RWPE2 (cell line): ENCODE measurements at regions not wholly inside any gene's neighbourhood (a gene's known extent, or its start where the extent isn't known, plus 50 kb on each side); places are given as distances from the start of the nearest gene placed in this dataset.

Experiments used
- ATAC-seq: fragments of 200-7000 bp; cut with Tn5 transposase; 3 replicates; pipeline ENCODE4 v1.9.1; 2021; ENCODE audit warnings: low read depth
- DNase-seq: peaks from one replicate; pipeline ENCODE4 v3.0.0-alpha.2; 2020; ENCODE audit warnings: low spot score
- H3K27ac ChIP-seq: fragments of 450-650 bp; 2 replicates; pipeline ENCODE4 v1.5.1; 2017; ENCODE audit warnings: mild to moderate bottlenecking; ENCODE audit not compliant: poor library complexity, severe bottlenecking
- H3K27me3 ChIP-seq: fragments of 250-450 bp; sonication (Bioruptor Pico); 2 replicates; pipeline ENCODE4 v1.5.1; 2021; ENCODE audit warnings: mild to moderate bottlenecking, moderate library complexity; ENCODE audit not compliant: insufficient read depth, poor library complexity, severe bottlenecking
- H3K36me3 ChIP-seq: fragments of 250-450 bp; sonication (Bioruptor Pico); 2 replicates; pipeline ENCODE4 v1.5.1; 2020; ENCODE audit warnings: low read depth, mild to moderate bottlenecking, moderate library complexity
- H3K4me1 ChIP-seq: fragments of 250-450 bp; sonication (Bioruptor Pico); 2 replicates; pipeline ENCODE4 v1.5.1; 2021; ENCODE audit warnings: mild to moderate bottlenecking, moderate library complexity; ENCODE audit not compliant: insufficient read depth, poor library complexity, severe bottlenecking
- H3K4me3 ChIP-seq: fragments of 250-450 bp; sonication (Bioruptor Pico); 2 replicates; pipeline ENCODE4 v1.5.1; 2021; ENCODE audit warnings: mild to moderate bottlenecking, moderate library complexity; ENCODE audit not compliant: severe bottlenecking
- H3K9me3 ChIP-seq: fragments of 250-450 bp; sonication (Bioruptor Pico); 2 replicates; pipeline ENCODE4 v1.5.1; 2021; ENCODE audit warnings: mild to moderate bottlenecking, moderate library complexity; ENCODE audit not compliant: severe bottlenecking
- CTCF ChIP-seq: fragments of 450-650 bp; IDR thresholded peaks from one replicate; pipeline ENCODE4 v1.5.1; 2017; ENCODE audit warnings: mild to moderate bottlenecking, moderate library complexity; ENCODE audit not compliant: poor library complexity, severe bottlenecking

DNA sequence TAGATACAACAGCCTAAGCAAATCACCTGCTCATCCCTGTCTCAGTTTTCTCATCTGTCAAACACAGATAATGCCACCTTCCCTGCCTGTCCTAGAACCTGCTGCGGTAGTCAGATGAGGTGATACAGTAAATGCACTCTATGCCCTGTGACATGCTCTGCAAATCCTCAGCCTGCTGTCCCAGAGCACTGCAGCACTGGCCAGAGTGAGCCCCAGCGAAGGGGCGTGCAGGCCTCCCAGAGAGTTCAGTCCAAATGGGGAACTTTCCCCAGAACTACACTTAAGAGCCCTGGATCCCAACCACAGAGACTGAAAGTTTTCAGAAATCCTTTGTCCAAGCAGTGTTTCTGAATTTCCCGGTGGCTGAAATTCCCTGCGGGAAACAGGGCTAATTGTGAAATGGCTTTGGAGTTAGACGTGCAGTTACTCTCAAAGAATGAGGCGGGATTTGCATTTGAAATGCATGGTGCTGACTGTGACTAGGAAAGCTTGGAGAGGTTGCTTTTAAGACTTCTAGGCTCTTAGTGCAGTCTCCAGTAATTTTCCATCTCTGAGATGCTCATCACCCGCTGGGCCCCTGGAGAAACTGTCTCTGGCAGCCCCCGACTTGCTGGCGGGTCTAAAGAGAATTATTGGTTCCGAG, 206.5 kb upstream of the AJAP1 start:
- no peaks in the 10 kb centered on the region for H3K27me3 ChIP-seq
- DNase-seq (no peak), ATAC-seq (no peak)
- H3K9me3 ChIP-seq = peaks cover 3% of the 10 kb centered on the region
- no peaks in the 10 kb centered on the region for H3K4me1 ChIP-seq
- H3K4me3 ChIP-seq = no peak overlapping the region
- no peak overlapping the region for H3K27ac ChIP-seq
- no peaks in the 10 kb centered on the region for H3K36me3 ChIP-seq
- no peak for TF ChIP-seq CTCF

GRCh38 chr1:4449972-4450371, 204.4 kb upstream of the AJAP1 start:
- TF ChIP-seq CTCF = no peak
- no peak overlapping the region for H3K4me3 ChIP-seq
- H3K27ac ChIP-seq = no peak overlapping the region
- H3K36me3 ChIP-seq = no peaks in the 10 kb centered on the region
- no peak for ATAC-seq
- H3K27me3 ChIP-seq = no peaks in the 10 kb centered on the region
- H3K9me3 ChIP-seq = peaks cover 3% of the 10 kb centered on the region
- H3K4me1 ChIP-seq = no peaks in the 10 kb centered on the region
- no peak for DNase-seq

- H3K9me3 ChIP-seq = peaks cover 3% of the 10 kb centered on the region
- H3K36me3 ChIP-seq = no peaks in the 10 kb centered on the region
- no peak overlapping the region for H3K27ac ChIP-seq
- ATAC-seq (no peak), DNase-seq (no peak)
- no peak overlapping the region for H3K4me3 ChIP-seq
- TF ChIP-seq CTCF = no peak
- H3K4me1 ChIP-seq = no peaks in the 10 kb centered on the region
- H3K27me3 ChIP-seq = no peaks in the 10 kb centered on the region
Observed at GRCh38 chr1:4452701-4453100, 201.7 kb upstream of the AJAP1 start.

DNA sequence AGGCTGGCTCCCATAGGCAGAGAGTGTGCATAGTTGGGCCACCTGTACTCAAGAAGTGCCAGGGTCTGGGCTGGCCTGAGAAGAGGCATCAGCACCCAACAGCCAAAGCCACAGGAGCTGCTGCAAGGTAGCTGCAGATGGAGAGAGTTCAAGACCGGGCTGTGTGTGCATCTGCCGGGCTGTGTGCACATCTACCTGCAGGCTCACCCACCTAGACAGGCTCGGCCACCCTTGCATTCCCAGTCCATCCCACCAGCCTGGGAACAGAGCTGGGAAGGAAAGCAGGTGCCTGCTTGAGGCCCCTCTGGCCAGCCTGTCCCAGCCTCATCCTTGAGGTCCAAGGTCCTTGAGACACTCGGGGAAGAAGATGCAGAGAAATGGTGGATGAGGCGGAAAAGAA, 194.4 kb upstream of the AJAP1 start:
- Histone ChIP-seq H3K4me1 (no peaks in the 10 kb centered on the region), H3K27ac (no peak overlapping the region), H3K9me3 (no peaks in the 10 kb centered on the region), H3K4me3 (no peak overlapping the region), H3K27me3 (no peaks in the 10 kb centered on the region), H3K36me3 (no peaks in the 10 kb centered on the region)
- no peak for TF ChIP-seq CTCF
- ATAC-seq (no peak), DNase-seq (no peak)

- TF ChIP-seq CTCF = no peak
- no peaks in the 10 kb centered on the region for H3K9me3 ChIP-seq
- H3K36me3 ChIP-seq = no peaks in the 10 kb centered on the region
- no peaks in the 10 kb centered on the region for H3K27me3 ChIP-seq
- no peak for DNase-seq
- H3K4me3 ChIP-seq = no peak overlapping the region
- H3K4me1 ChIP-seq = no peaks in the 10 kb centered on the region
- no peak overlapping the region for H3K27ac ChIP-seq
- no peak for ATAC-seq
Observed at GRCh38 chr1:4460651-4461050, 193.8 kb upstream of the AJAP1 start.
